Amniotic epithelial cell (primary cell): ENCODE measurements at regions not wholly inside any gene's neighbourhood (a gene's known extent, or its start where the extent isn't known, plus 50 kb on each side); places are given as distances from the start of the nearest gene placed in this dataset.
"Not testable (repeated sequence)": the region's sequence is repeated elsewhere in the genome, so short reads cannot be mapped to it uniquely, and the experiment has no call there.

Source experiments
- DNase-seq: peaks from one replicate; pipeline ENCODE4 v3.0.0-alpha.2; 2010; ENCODE audit warnings: low read depth

- DNase-seq: no peak
Observed at GRCh38 chr17:83019376-83019775, 60.0 kb upstream of the METRNL start.

GRCh38 chr17:83024218-83024971, 55.0 kb upstream of the METRNL start:
- DNase-seq: no peak

DNA sequence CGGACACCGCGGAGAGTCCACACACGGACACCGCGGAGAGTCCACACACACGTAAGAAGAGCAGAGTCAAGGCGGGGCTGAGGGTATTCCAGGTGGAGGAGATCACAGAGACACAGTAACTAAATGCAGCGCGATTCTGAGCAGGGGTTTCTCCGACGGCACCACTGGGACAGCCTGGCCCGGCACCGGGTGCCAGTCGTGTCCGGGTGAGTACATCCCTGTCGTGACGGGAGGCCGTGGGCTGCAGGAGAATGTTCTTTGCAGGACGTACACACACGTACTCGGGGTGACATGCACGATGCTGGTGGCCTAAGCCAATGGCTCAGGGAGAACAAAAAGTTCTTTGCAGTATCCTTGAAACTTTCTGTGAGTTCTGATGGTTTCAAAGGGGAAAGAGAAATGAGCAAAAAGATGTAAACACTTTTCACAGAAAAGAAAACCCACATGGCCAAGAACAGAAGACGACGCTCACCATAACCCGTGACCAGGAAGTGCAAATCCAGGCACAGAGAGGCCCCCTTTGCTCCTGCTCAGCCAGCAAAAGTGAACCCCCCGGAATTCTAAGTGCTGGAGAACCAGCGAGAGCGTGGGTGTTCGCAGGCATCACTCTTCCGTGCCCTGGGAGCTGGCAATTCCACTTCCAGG, 53.7 kb upstream of the METRNL start:
- DNase-seq: no peak

GRCh38 chr17:83026311-83026811, 53.0 kb upstream of the METRNL start:
- DNase-seq: no peak

DNA sequence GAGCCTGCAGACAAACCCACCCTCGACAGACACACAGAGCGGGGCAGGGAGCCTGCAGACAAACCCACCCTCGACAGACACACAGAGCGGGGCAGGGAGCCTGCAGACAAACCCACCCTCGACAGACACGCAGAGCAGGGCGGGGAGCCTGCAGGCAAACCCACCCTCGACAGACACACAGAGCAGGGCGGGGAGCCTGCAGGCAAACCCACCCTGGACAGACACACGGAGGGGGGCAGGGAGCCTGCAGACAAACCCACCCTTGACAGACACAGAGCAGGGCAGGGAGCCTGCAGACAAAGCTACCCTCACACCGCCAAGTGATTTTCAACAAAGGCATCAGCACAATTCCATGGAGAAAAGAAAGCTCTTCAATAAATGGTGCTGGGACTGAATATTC, 52.5 kb upstream of the METRNL start:
- DNase-seq: not testable (repeated sequence)

GRCh38 chr17:83028851-83029250, 50.6 kb upstream of the METRNL start:
- DNase-seq: no peak

GRCh38 chr17:83029571-83029970, 49.8 kb upstream of the METRNL start:
- no peak for DNase-seq
